ENCODE measurements at regions not wholly inside any gene's neighbourhood (a gene's known extent, or its start where the extent isn't known, plus 50 kb on each side); places are given as distances from the start of the nearest gene placed in this dataset.

DNA sequence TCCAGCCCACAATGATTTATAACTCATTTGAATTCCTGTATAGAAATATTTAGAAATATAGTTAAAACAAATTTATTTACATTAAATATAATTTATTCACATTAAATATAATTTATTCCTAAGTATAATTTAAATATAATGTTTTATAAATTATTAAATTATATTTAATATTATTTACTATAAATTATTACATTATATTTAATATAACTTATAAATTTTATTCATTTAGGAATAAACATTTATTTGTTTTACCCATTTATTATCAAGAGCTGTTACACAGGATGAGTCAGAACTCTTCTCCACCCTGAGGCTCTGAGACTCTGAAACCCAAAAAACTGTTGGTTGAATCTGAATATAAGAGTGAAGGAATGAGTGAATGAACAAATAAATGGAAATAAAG lies 170.9 kb upstream of the OBI1 start:
- H3K27me3 ChIP-seq (ENCODE audit: control insufficient read depth in 2 of 2, insufficient read depth in 2 of 2, low read length in 2 of 2) = no peaks in the 10 kb centered on the region
- H3K36me3 ChIP-seq (replicated peaks in 1 of 2; ENCODE audit: control insufficient read depth in 1 of 2, insufficient read depth in 2 of 2, low read length in 2 of 2) = no peaks in the 10 kb centered on the region
- no peaks in the 10 kb centered on the region for H4K20me1 ChIP-seq (ENCODE audit: insufficient read depth, low read length)
- no peaks in the 10 kb centered on the region for H3K79me2 ChIP-seq (ENCODE audit: insufficient read depth, low read length)
- TF ChIP-seq CTCF (IDR thresholded peaks at IDR 0.05) = no peak
- H3K27ac ChIP-seq (ENCODE audit: low read depth in 1 of 2, low read length in 2 of 2) = no peak overlapping the region
- Mint-ChIP-seq H3K27ac (no peak overlapping the region), H3K27me3 (ENCODE audit: low read depth in 3 of 3) (peaks cover 0 to 2% (median 0%) of the 10 kb centered on the region in 3 donors), H3K4me1 (no peaks in the 10 kb centered on the region), H3K9me3 (peaks cover 0 to 3% (median 0%) of the 10 kb centered on the region in 7 donors), H3K36me3 (no peaks in the 10 kb centered on the region), H3K4me3 (no peak overlapping the region)
- H3K4me3 ChIP-seq (replicated peaks in 1 of 3; ENCODE audit: low read depth in 2 of 3, low read length in 3 of 3) = no peak overlapping the region
- no peak overlapping the region for H3K9ac ChIP-seq (ENCODE audit: insufficient read depth, low read length, poor library complexity, severe bottlenecking)
- no peak overlapping the region for H3K4me2 ChIP-seq (replicated peaks; ENCODE audit: extremely low read depth, low read length, poor library complexity, severe bottlenecking)
- intact Hi-C loops (cut with micrococcal nuclease) = no loop called here
- H3K4me1 ChIP-seq (ENCODE audit: control insufficient read depth in 1 of 2, insufficient read depth in 2 of 2, low read length in 2 of 2) = no peaks in the 10 kb centered on the region
- H2AFZ ChIP-seq (ENCODE audit: insufficient read depth, low read depth, low read length, poor library complexity, severe bottlenecking) = no peak overlapping the region
- no peaks in the 10 kb centered on the region for H3K9me3 ChIP-seq (replicated peaks in 1 of 2; ENCODE audit: control insufficient read depth in 1 of 2, insufficient read depth in 1 of 2, low read length in 2 of 2)
- DNase-seq = no peak

GRCh38 chr13:78827471-78827870 lies 168.5 kb upstream of the OBI1 start:
- no peak for TF ChIP-seq CTCF (IDR thresholded peaks at IDR 0.05)
- Histone ChIP-seq H3K27ac (ENCODE audit: low read depth in 1 of 2, low read length in 2 of 2) (no peak overlapping the region), H3K9me3 (replicated peaks in 1 of 2; ENCODE audit: control insufficient read depth in 1 of 2, insufficient read depth in 1 of 2, low read length in 2 of 2) (no peaks in the 10 kb centered on the region), H3K79me2 (ENCODE audit: insufficient read depth, low read length) (no peaks in the 10 kb centered on the region), H3K4me2 (replicated peaks; ENCODE audit: extremely low read depth, low read length, poor library complexity, severe bottlenecking) (no peak overlapping the region), H3K4me1 (ENCODE audit: control insufficient read depth in 1 of 2, insufficient read depth in 2 of 2, low read length in 2 of 2) (no peaks in the 10 kb centered on the region), H3K9ac (ENCODE audit: insufficient read depth, low read length, poor library complexity, severe bottlenecking) (no peak overlapping the region), H3K27me3 (ENCODE audit: control insufficient read depth in 2 of 2, insufficient read depth in 2 of 2, low read length in 2 of 2) (no peaks in the 10 kb centered on the region), H3K4me3 (replicated peaks in 1 of 3; ENCODE audit: low read depth in 2 of 3, low read length in 3 of 3) (no peak overlapping the region), H2AFZ (ENCODE audit: insufficient read depth, low read depth, low read length, poor library complexity, severe bottlenecking) (no peak overlapping the region), H4K20me1 (ENCODE audit: insufficient read depth, low read length) (no peaks in the 10 kb centered on the region), H3K36me3 (replicated peaks in 1 of 2; ENCODE audit: control insufficient read depth in 1 of 2, insufficient read depth in 2 of 2, low read length in 2 of 2) (no peaks in the 10 kb centered on the region)
- Mint-ChIP-seq H3K4me1 (no peaks in the 10 kb centered on the region), H3K9me3 (peaks cover 0 to 3% (median 0%) of the 10 kb centered on the region in 7 donors), H3K27ac (no peak overlapping the region), H3K4me3 (no peak overlapping the region), H3K36me3 (no peaks in the 10 kb centered on the region), H3K27me3 (ENCODE audit: low read depth in 3 of 3) (peaks cover 0 to 2% (median 0%) of the 10 kb centered on the region in 3 donors)
- DNase-seq = no peak
- 72% methylated on average over 3 of the region's 3 CpGs for WGBS (ENCODE audit: insufficient coverage)
- intact Hi-C loops (cut with micrococcal nuclease) = no loop called here

Measured in CD14-positive monocyte (primary cell).